Lung (tissue), 11 donors: ENCODE measurements at regions not wholly inside any gene's neighbourhood (a gene's known extent, or its start where the extent isn't known, plus 50 kb on each side); places are given as distances from the start of the nearest gene placed in this dataset.
A peak's percentile ranks its signal among the peaks of the same experiment; 100 is the strongest.

Source experiments
- ATAC-seq: fragments of 200-7000 bp; cut with Tn5 transposase; one replicate; pipeline ENCODE4 v1.9.1; 2020; ENCODE audit warnings: moderate number of reproducible peaks; ENCODE audit not compliant: insufficient read depth, low FRiP score
- DNase-seq, 3 donors: peaks; one replicate each; pipeline ENCODE4 v3.0.0-alpha.2; 2013 to 2017
- H3K27ac ChIP-seq, 2 donors: one replicate each; pipeline ENCODE4 v1.5.1; 2013; ENCODE audit warnings: mild to moderate bottlenecking in 2 of 2, moderate library complexity in 2 of 2, control low read depth in 1 of 2, inconsistent platforms in 1 of 2, low read depth in 1 of 2, low read length in 1 of 2
- H3K27me3 ChIP-seq, 3 donors: one replicate each; pipeline ENCODE4 v1.5.1; 2013; ENCODE audit warnings: low read length in 2 of 3; ENCODE audit not compliant: control insufficient read depth in 3 of 3, insufficient read depth in 3 of 3
- H3K36me3 ChIP-seq, 4 donors: one replicate each; pipeline ENCODE4 v1.5.1; 2013; ENCODE audit warnings: low read length in 4 of 4, mild to moderate bottlenecking in 1 of 4, moderate library complexity in 1 of 4; ENCODE audit not compliant: control insufficient read depth in 4 of 4, insufficient read depth in 4 of 4
- H3K4me1 ChIP-seq, 5 donors: one replicate each; pipeline ENCODE4 v1.5.1; 2013; ENCODE audit warnings: low read length in 5 of 5, mild to moderate bottlenecking in 2 of 5, moderate library complexity in 1 of 5; ENCODE audit not compliant: control insufficient read depth in 5 of 5, insufficient read depth in 5 of 5
- H3K4me3 ChIP-seq: one replicate; pipeline ENCODE4 v1.5.1; 2013; ENCODE audit warnings: mild to moderate bottlenecking, control low read depth, moderate library complexity
- H3K9ac ChIP-seq, 2 donors: one replicate each; pipeline ENCODE4 v1.5.1; 2013; ENCODE audit warnings: low read length in 2 of 2, control low read depth in 1 of 2; ENCODE audit not compliant: insufficient read depth in 1 of 2
- H3K9me3 ChIP-seq, 4 donors: one replicate each; pipeline ENCODE4 v1.5.1; 2013; ENCODE audit warnings: low read length in 3 of 4, mild to moderate bottlenecking in 1 of 4, moderate library complexity in 1 of 4; ENCODE audit not compliant: control insufficient read depth in 4 of 4, insufficient read depth in 3 of 4
- WGBS, 2 donors: extraction: QIAGEN DNeasy Blood & Tissue Kit; methylation state at CpG; one replicate each; pipeline ENCODE4 v1.1.7; 2013; 5-methylcytosine and 5-hydroxymethylcytosine counted together
- TF ChIP-seq, protein P1 (sequence below): IDR thresholded peaks from 2 replicates; pipeline ENCODE4 v1.5.1; 2012; ENCODE audit warnings: mild to moderate bottlenecking; ENCODE audit errors: control extremely low read depth, extremely low read depth
- donor health status: control.
- donor health status: control.
- donor health status: Bipolar disorder and iron deficiency.
- donor health status: healthy.
- donor health status: DM: yes; HTN: yes; CAD: no.

DNA sequence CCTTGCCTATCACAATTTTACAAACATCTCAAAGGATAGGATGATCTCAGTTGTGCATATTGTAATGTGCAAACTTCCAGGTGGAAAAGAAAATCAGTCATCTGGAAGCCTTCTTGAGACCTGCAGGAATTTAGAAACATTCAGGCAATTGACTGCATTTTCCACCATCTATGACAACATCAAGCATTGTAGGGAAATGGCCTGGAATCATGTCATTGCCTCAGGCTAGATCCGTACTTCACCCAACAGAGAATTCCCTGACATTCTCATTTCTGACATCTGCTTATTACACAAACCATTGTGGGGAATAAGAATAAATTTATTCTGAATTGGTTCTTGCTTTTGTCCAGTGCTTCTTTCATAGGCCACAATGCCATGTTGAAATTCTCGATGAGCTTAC lies 124.9 kb upstream of the NPVF start:
- Histone ChIP-seq H3K4me1 (peaks cover 0 to 18% (median 0%) of the 10 kb centered on the region in 5 donors), H3K9me3 (no peaks in the 10 kb centered on the region), H3K27ac (no peak overlapping the region), H3K4me3 (no peak overlapping the region), H3K27me3 (no peaks in the 10 kb centered on the region), H3K9ac (no peak overlapping the region), H3K36me3 (no peaks in the 10 kb centered on the region)
- DNase-seq (no peak), ATAC-seq (no peak)
- TF ChIP-seq, protein P1, sequence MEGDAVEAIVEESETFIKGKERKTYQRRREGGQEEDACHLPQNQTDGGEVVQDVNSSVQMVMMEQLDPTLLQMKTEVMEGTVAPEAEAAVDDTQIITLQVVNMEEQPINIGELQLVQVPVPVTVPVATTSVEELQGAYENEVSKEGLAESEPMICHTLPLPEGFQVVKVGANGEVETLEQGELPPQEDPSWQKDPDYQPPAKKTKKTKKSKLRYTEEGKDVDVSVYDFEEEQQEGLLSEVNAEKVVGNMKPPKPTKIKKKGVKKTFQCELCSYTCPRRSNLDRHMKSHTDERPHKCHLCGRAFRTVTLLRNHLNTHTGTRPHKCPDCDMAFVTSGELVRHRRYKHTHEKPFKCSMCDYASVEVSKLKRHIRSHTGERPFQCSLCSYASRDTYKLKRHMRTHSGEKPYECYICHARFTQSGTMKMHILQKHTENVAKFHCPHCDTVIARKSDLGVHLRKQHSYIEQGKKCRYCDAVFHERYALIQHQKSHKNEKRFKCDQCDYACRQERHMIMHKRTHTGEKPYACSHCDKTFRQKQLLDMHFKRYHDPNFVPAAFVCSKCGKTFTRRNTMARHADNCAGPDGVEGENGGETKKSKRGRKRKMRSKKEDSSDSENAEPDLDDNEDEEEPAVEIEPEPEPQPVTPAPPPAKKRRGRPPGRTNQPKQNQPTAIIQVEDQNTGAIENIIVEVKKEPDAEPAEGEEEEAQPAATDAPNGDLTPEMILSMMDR, result no peak
- WGBS, 2 donors, result 93 to 95% methylated on average over 2 of the region's 2 CpGs

DNA sequence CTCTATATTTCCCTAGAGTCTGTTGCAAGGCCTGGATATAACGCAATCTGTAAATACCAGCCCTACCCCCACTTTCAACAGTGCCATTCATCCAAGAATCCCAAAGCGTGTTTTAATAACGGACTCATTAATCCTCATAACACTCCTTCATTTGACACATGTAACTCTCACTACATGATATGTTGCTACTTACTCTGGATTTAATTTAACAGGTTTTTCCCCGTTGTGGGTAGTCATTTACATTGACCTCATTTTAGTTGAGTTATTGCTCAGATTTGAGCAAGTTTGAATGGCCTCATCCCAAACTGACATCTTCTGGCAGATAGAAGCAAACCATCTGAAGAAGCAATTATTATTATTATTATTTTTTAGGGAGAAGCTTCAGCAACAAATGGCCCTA lies 125.4 kb upstream of the NPVF start:
- Histone ChIP-seq H3K27me3 (no peaks in the 10 kb centered on the region), H3K4me1 (peaks cover 0 to 13% (median 0%) of the 10 kb centered on the region in 5 donors), H3K27ac (no peak overlapping the region), H3K36me3 (no peaks in the 10 kb centered on the region), H3K9ac (no peak overlapping the region), H3K4me3 (no peak overlapping the region), H3K9me3 (no peaks in the 10 kb centered on the region)
- DNase-seq, result no peak
- TF ChIP-seq, protein P1, result no peak
- WGBS, 2 donors, result 90% methylated on average over 4 of the region's 4 CpGs
- ATAC-seq, result no peak

DNA sequence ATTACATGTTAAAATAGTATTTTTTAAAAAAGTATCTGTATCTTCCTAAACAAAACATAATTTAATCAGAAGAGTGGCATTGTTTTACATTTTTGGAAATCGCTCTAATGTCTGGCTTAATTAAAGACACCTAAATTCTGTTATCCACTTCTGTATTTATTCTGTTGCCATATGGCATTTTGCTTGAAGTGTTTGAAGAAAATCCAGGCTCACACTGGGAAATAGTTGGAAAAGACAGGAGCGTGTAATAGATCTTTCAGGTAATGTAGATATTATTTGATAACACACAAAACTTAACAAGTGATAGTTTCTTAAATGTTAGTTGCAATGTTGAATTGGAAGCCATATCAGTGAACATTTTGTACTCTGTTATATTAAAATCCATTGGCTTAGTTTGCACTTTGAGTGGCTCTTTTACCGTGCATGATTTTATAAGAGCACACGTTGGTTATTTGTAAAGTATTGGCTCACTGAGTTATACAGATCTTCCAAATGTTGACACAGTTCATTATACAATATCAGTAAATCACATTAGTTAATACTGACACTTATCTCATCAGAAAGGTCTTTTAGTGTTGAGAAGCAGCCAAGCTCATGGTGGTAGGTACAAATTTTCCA lies 128.4 kb upstream of the NPVF start:
- TF ChIP-seq, protein P1, result no peak
- Histone ChIP-seq H3K9ac (no peak overlapping the region), H3K9me3 (peaks cover 0 to 4% (median 0%) of the 10 kb centered on the region in 4 donors), H3K27ac (no peak overlapping the region), H3K4me3 (no peak overlapping the region), H3K27me3 (no peaks in the 10 kb centered on the region), H3K4me1 (peaks cover 0 to 21% (median 6%) of the 10 kb centered on the region in 5 donors), H3K36me3 (no peaks in the 10 kb centered on the region)
- no peak for DNase-seq
- ATAC-seq, result no peak
- 73 to 93% methylated on average over 4 of the region's 4 CpGs for WGBS, 2 donors

DNA sequence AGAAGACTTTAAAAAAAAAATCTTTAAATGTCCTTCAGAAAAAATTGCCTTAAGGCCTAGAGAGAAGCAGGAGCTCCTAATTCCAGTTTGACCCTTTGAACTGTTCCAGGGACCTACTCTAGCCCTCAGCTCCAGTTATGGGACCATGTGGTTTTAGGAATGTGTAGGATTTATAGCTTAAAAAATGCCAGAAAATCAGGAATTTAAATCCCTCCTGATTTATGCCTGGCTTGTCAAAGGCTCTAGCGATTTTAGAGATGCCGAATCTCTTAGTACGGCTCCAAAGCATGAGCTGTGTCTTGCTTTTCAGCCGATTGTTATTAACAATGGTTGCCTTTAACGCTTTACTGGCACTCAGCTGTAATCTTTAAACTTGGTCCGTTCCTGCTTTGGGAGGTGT lies 130.6 kb upstream of the NPVF start:
- TF ChIP-seq, protein P1, result no peak
- peaks cover 0 to 21% (median 6%) of the 10 kb centered on the region in 5 donors for H3K4me1 ChIP-seq
- no peak overlapping the region for H3K4me3 ChIP-seq
- DNase-seq, result peak in 1 of 3 donors; percentile 28
- no peaks in the 10 kb centered on the region for H3K27me3 ChIP-seq
- H3K9ac ChIP-seq, result no peak overlapping the region
- WGBS, 2 donors, result 81 to 93% methylated on average over 6 of the region's 6 CpGs
- H3K36me3 ChIP-seq, result no peaks in the 10 kb centered on the region
- no peak overlapping the region for H3K27ac ChIP-seq
- peaks cover 0 to 4% (median 0%) of the 10 kb centered on the region in 4 donors for H3K9me3 ChIP-seq
- no peak for ATAC-seq
